ENCODE measurements at regions not wholly inside any gene's neighbourhood (a gene's known extent, or its start where the extent isn't known, plus 50 kb on each side); places are given as distances from the start of the nearest gene placed in this dataset.

DNA sequence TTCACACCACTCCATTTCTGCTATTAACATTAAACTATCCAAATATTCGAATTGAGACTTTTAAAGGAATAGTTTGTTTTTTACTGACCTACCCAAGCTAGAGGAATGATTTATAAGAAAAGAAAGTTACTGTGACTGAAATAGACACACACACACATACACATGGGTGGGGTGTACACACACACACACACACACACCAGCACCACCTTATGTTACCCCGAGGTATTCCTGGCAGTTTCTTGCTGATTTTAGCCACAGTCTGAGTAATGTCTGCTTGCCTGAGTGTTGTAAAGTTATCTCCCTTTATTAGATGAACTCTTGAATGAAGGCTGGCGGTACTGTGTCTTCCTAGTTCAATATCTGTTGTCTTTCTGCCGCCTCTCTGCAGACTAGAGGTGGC is 91.3 kb upstream of the PRKG1 start:
- no peak for TF ChIP-seq ZNF8 (CRISPR knock-in tag; IDR thresholded peaks at IDR 0.05)
- no peak for TF ChIP-seq ZNF565 (CRISPR knock-in tag; conservative IDR thresholded peaks at IDR 0.05; ENCODE audit: low read depth)
- TF ChIP-seq, protein P1, sequence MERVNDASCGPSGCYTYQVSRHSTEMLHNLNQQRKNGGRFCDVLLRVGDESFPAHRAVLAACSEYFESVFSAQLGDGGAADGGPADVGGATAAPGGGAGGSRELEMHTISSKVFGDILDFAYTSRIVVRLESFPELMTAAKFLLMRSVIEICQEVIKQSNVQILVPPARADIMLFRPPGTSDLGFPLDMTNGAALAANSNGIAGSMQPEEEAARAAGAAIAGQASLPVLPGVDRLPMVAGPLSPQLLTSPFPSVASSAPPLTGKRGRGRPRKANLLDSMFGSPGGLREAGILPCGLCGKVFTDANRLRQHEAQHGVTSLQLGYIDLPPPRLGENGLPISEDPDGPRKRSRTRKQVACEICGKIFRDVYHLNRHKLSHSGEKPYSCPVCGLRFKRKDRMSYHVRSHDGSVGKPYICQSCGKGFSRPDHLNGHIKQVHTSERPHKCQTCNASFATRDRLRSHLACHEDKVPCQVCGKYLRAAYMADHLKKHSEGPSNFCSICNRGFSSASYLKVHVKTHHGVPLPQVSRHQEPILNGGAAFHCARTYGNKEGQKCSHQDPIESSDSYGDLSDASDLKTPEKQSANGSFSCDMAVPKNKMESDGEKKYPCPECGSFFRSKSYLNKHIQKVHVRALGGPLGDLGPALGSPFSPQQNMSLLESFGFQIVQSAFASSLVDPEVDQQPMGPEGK (CRISPR knock-in tag; IDR thresholded peaks at IDR 0.05; ENCODE audit: borderline replicate concordance): no peak
- TF ChIP-seq ESRRG (CRISPR knock-in tag; IDR thresholded peaks at IDR 0.05): no peak
- TF ChIP-seq ISL1 (CRISPR knock-in tag; IDR thresholded peaks at IDR 0.05): no peak
- no peak for TF ChIP-seq ZFP3 (CRISPR knock-in tag; IDR thresholded peaks at IDR 0.05)
- no peak for TF ChIP-seq GLIS3 (CRISPR knock-in tag; IDR thresholded peaks at IDR 0.05)
- no peak for TF ChIP-seq SNAI2 (CRISPR knock-in tag; IDR thresholded peaks at IDR 0.05)
- TF ChIP-seq TCF4 (CRISPR knock-in tag; IDR thresholded peaks at IDR 0.05; ENCODE audit: borderline replicate concordance): no peak
- TF ChIP-seq TSHZ2 (CRISPR knock-in tag; IDR thresholded peaks at IDR 0.05): no peak
- ATAC-seq: no peak

DNA sequence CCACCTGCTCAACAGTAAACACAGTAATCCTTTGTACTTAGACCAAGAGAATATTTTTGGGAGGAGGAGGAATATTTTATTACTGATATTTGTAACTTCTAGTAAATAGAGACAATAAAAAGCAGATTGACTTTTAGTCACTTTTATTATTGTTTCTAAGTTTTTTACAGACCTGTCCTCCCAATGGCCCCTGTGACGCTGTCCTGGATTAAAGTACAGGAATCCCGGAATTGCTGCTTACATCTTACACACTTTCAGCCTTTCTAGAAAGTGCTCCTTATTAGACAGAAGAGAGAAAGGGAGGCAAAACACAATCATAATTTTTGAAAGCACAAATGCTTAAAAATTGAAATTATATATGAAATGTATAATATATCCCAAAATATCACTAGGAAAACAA is 86.4 kb upstream of the PRKG1 start:
- TF ChIP-seq CREB5 (CRISPR knock-in tag; IDR thresholded peaks at IDR 0.05; ENCODE audit: low read depth) (no peak), GLIS3 (CRISPR knock-in tag; IDR thresholded peaks at IDR 0.05) (no peak), RARB (CRISPR knock-in tag; IDR thresholded peaks at IDR 0.05) (no peak), ZFP3 (CRISPR knock-in tag; IDR thresholded peaks at IDR 0.05) (no peak), TOX (CRISPR knock-in tag; IDR thresholded peaks at IDR 0.05; ENCODE audit: borderline replicate concordance) (no peak), ZC3H10 (CRISPR knock-in tag; IDR thresholded peaks at IDR 0.05) (no peak), SNAI2 (CRISPR knock-in tag; IDR thresholded peaks at IDR 0.05) (no peak), BACH2 (CRISPR knock-in tag; IDR thresholded peaks at IDR 0.05; ENCODE audit: borderline replicate concordance) (no peak), PPARA (CRISPR knock-in tag; IDR thresholded peaks at IDR 0.05; ENCODE audit: borderline replicate concordance) (no peak), ISL1 (CRISPR knock-in tag; IDR thresholded peaks at IDR 0.05) (no peak), ZNF565 (CRISPR knock-in tag; conservative IDR thresholded peaks at IDR 0.05; ENCODE audit: low read depth) (no peak), OSR1 (CRISPR knock-in tag; IDR thresholded peaks at IDR 0.05) (no peak), ZNF8 (CRISPR knock-in tag; IDR thresholded peaks at IDR 0.05) (no peak), ARNTL (CRISPR knock-in tag; IDR thresholded peaks at IDR 0.05; ENCODE audit: borderline replicate concordance, low read depth) (no peak), POU6F1 (CRISPR knock-in tag; IDR thresholded peaks at IDR 0.05; ENCODE audit: borderline replicate concordance, low read depth) (no peak), ZFP30 (CRISPR knock-in tag; IDR thresholded peaks at IDR 0.05) (no peak), CSDC2 (CRISPR knock-in tag; IDR thresholded peaks at IDR 0.05) (no peak), ESRRG (CRISPR knock-in tag; IDR thresholded peaks at IDR 0.05) (no peak)
- TF ChIP-seq, protein P1 (CRISPR knock-in tag; IDR thresholded peaks at IDR 0.05; ENCODE audit: borderline replicate concordance): no peak
- TF ChIP-seq, protein P2, sequence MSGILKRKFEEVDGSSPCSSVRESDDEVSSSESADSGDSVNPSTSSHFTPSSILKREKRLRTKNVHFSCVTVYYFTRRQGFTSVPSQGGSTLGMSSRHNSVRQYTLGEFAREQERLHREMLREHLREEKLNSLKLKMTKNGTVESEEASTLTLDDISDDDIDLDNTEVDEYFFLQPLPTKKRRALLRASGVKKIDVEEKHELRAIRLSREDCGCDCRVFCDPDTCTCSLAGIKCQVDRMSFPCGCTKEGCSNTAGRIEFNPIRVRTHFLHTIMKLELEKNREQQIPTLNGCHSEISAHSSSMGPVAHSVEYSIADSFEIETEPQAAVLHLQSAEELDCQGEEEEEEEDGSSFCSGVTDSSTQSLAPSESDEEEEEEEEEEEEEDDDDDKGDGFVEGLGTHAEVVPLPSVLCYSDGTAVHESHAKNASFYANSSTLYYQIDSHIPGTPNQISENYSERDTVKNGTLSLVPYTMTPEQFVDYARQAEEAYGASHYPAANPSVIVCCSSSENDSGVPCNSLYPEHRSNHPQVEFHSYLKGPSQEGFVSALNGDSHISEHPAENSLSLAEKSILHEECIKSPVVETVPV (CRISPR knock-in tag; IDR thresholded peaks at IDR 0.05): no peak
- ATAC-seq: no peak

Measured in SK-N-SH treated with all-trans-retinoic acid at 6 μM for 48 hours (cell line).